Spleen (tissue), 7 donors: ENCODE measurements at regions not wholly inside any gene's neighbourhood (a gene's known extent, or its start where the extent isn't known, plus 50 kb on each side); places are given as distances from the start of the nearest gene placed in this dataset.

Source experiments
- POLR2AphosphoS5 ChIP-seq, 3 donors: sonication (generic); formaldehyde crosslinking; IDR thresholded peaks; one replicate each; pipeline ENCODE4 v1.5.1; 2017; ENCODE audit warnings: antibody characterized with exemption in 3 of 3
- TF ChIP-seq, protein P1 (sequence below), 11 experiments: fragments of 200-600 bp in 7 of 11; fragments of 450-650 bp in 4 of 11; sonication (generic) in 4 of 11; IDR thresholded peaks in 8 of 11; conservative IDR thresholded peaks in 3 of 11; 1 replicate in 7 of 11; 2 replicates in 4 of 11; pipeline versions ENCODE4 v1.4.0 to v1.8.0; 2016 to 2021; ENCODE audit warnings: antibody characterized with exemption in 11 of 11, inconsistent platforms in 4 of 11, mild to moderate bottlenecking in 1 of 11
- donor health status: DM: no; HTN: no; CAD: no; lungs with moderate emphysema.
- donor health status: DM: no; HTN: no; CAD: no.
- donor health status: DM: no; HTN: no; CAD: no.

DNA sequence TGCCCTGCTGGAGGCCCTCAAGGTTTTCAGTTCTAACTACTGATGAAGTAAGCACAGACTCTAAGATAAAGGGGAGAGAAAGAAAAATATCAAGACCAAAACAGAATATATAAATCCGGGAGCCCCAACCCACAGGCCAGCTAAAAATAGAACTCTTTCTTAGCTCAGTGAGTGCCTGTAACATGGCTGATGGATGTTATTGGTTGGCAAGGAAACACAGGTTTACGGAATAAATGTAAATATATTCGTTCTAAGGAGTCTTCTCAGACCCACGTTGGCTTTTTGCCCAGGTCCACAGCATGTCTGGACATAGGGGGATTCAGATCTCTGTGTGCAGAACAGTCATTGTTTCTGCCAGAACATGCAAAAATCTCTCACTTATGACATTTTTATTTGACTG is 139.0 kb upstream of the SERPINE2 start:
- no peak for TF ChIP-seq POLR2AphosphoS5 (IDR thresholded peaks at IDR 0.05)
- TF ChIP-seq, protein P1, sequence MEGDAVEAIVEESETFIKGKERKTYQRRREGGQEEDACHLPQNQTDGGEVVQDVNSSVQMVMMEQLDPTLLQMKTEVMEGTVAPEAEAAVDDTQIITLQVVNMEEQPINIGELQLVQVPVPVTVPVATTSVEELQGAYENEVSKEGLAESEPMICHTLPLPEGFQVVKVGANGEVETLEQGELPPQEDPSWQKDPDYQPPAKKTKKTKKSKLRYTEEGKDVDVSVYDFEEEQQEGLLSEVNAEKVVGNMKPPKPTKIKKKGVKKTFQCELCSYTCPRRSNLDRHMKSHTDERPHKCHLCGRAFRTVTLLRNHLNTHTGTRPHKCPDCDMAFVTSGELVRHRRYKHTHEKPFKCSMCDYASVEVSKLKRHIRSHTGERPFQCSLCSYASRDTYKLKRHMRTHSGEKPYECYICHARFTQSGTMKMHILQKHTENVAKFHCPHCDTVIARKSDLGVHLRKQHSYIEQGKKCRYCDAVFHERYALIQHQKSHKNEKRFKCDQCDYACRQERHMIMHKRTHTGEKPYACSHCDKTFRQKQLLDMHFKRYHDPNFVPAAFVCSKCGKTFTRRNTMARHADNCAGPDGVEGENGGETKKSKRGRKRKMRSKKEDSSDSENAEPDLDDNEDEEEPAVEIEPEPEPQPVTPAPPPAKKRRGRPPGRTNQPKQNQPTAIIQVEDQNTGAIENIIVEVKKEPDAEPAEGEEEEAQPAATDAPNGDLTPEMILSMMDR (IDR thresholded peaks at IDR 0.05 in 8 of 11, conservative IDR thresholded peaks at IDR 0.05 in 3 of 11), result no peak
